ENCODE measurements at regions not wholly inside any gene's neighbourhood (a gene's known extent, or its start where the extent isn't known, plus 50 kb on each side); places are given as distances from the start of the nearest gene placed in this dataset.

DNA sequence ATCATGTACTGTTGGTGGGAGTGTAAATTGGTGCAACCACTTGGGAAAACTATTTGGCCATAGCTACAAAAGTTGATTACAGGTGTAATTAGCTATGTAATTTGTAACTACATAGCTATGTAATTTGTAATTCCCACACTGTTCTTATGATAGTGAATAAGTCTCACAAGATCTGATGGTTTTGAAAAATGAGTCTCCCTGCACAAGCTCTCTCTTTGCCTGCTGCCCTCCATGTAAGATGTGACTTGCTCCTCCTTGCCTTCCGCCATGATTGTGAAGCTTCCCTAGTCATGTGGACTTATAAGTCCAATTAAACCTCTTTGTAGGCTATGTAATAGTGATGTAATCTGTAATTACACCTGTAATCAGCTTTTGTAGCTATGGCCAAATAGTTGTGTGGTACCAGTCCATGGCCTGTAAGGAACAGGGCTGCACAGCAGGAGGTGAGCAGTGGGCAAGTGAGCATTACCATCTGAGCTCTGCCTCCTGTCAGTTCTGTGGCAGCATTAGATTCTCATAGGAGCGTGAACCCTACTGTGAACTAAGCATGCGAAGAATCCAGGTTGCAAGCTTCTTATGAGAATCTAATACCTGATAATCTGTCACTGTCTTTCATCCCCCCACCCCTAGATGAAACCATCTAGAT, 133.7 kb upstream of the COPS8 start:
- no peak for DNase-seq (ENCODE audit: low read depth)
- in situ Hi-C loops (cut with HindIII; ENCODE audit: low pct_unique_long_range_greater_than_20kb, low sequenced_read_pairs): no loop called here

DNA sequence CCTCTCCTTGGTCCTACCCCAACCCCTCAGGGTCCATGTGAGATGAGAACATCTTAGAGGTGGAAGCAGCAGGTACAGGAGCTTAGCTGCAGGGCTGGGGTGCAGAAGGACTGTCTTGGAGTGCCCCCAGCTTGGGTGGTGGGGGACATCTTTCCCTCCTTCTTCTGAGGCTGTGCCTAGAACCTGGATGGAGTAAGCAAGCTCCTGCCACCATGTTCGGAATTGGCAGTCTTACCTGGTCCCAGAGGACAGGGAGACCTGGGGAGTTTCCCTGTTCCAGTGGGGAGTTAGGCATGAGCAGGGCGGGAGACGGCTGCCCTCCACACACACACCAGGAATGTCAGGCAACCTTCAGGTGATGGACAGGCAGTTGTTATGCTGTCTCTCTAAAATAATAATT, 131.0 kb upstream of the COPS8 start:
- in situ Hi-C loops (cut with HindIII; ENCODE audit: low pct_unique_long_range_greater_than_20kb, low sequenced_read_pairs): no loop called here
- DNase-seq (ENCODE audit: low read depth): no peak

DNA sequence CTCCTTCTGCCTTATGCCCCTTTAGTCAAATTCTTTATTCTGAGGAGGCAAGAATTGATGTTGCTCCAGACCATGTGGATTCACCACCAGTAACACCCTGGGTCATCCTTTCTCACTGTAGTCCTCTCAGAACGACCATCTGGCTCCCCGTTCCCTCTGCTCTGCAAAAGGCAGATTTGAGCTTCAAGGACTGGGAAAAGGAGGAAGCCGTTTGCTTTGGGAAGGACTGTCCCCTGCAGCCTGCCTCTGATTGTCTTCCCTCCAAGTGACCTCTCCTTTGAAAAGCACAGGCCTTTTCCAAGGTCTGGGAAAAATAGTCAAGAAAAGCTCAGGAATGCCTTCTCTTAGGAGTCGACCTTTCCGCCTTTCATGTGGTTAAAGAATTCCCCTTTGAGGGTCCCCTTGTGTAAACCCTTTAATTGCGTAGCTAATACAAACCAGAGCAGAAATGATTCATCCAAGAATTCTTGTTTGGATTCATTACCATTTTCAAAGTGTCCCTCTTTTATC, 130.1 kb upstream of the COPS8 start:
- in situ Hi-C loops (cut with HindIII; ENCODE audit: low pct_unique_long_range_greater_than_20kb, low sequenced_read_pairs): no loop called here
- no peak for DNase-seq (ENCODE audit: low read depth)

DNA sequence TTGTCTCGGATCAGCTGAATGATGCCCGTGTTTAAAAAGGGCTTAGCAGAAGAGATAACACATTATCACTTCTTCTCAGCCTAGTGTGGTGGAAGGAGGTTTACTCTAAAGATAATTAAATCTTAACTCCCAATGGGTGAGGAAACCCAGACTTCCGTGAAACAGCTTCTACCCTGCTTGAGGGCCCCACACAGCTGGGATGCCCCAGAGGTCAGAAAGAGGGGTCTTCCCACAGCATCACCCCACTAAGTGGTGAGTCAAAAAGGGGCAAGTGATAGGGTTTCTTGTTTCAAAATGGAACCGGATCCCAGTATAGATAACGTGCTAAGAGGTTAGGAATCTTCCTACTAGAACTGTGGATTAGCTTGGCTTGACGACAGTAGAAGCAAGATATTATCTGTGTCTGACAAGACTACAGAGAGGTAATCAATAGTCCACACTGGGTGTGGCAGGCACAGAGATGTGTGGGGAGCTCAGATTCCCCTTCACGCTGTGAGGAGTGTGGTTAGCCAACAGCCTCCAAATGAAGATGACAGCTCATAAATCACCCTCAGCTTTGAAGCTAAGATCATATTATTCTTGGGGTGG, 129.6 kb upstream of the COPS8 start:
- in situ Hi-C loops (cut with HindIII; ENCODE audit: low pct_unique_long_range_greater_than_20kb, low sequenced_read_pairs): no loop called here
- DNase-seq (ENCODE audit: low read depth): no peak

DNA sequence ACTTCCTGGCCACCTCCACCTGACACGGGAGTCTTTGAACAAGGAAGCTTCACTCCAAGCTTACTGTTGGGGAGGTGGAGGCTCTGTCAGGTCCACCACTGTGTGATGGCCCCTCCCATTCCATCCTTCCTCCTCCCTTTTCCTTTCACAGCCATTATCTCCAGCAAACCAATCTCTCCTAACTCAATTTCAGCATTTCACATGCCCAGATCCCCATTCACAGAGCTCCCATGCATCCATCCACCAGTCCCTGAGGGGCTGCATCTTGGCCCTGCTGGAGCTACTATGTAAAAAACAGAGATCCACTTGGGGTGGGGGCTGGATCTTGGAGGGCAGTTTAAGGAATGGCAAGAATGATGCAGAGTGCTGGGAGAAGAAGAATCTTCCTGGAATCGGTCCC, 129.0 kb upstream of the COPS8 start:
- in situ Hi-C loops (cut with HindIII; ENCODE audit: low pct_unique_long_range_greater_than_20kb, low sequenced_read_pairs): no loop called here

DNA sequence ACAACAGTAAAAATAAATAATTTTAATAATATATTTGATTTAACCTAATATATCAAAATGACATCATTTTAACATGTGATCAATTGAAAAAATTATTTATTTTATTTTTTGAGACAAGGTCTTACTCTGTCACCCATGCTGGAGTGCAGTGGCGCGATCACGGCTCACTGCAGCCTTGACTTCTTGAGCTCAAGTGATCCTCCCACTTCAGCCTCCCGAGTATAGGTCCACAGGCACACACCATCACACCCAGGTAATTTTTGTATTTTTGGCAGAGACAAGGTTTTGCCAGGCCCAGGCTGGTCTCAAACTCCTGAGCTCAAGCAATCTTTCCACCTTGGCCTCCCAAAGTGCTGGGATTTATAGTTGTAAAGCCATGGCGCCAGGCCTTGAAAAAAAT, 126.7 kb upstream of the COPS8 start:
- in situ Hi-C loops (cut with HindIII; ENCODE audit: low pct_unique_long_range_greater_than_20kb, low sequenced_read_pairs): no loop called here
- DNase-seq (ENCODE audit: low read depth): no peak

More for the DNA sequence above, 129.0 kb upstream of the COPS8 start:
- DNase-seq (ENCODE audit: low read depth): no peak

DNA sequence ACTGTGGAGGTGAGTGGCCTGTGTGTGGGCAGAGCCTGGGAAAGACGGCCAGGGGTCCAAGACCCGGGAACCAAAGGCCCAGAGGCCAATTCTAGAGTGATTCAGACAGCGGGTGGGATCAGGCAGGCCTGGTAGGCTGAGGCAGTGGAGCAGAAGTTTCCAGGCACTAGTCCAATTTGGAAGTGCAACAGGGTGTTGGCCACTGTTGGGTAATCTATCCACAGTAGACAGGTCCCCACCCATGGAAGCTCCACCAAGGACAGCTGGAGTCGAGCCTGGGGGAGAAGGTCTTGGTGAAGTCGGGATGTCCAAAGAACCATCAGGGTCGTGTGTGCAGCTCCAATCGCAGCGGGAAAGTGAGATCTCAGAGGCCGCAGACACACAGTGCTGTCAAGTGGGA, 125.8 kb upstream of the COPS8 start:
- DNase-seq (ENCODE audit: low read depth): no peak
- in situ Hi-C loops (cut with HindIII; ENCODE audit: low pct_unique_long_range_greater_than_20kb, low sequenced_read_pairs): no loop called here

DNA sequence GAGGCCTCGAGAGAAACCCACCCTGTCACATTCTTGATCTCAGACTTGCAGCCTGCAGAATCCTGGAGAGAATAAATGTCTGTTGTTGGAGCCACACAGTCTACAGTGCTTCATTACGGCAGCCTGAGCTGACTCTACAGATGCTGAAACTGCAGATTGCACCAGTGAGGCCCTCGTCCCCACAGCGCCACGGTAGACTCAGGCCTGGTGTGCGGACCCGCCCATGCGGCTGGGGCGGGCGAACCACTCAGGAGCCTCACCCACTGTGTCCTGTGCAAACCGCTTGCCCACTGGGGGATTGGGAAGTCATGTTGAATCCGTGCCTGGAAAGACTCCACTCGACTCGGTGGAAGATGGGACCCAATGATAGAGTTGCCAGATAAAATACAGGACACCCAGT, 125.2 kb upstream of the COPS8 start:
- DNase-seq (ENCODE audit: low read depth): no peak
- in situ Hi-C loops (cut with HindIII; ENCODE audit: low pct_unique_long_range_greater_than_20kb, low sequenced_read_pairs): no loop called here

DNA sequence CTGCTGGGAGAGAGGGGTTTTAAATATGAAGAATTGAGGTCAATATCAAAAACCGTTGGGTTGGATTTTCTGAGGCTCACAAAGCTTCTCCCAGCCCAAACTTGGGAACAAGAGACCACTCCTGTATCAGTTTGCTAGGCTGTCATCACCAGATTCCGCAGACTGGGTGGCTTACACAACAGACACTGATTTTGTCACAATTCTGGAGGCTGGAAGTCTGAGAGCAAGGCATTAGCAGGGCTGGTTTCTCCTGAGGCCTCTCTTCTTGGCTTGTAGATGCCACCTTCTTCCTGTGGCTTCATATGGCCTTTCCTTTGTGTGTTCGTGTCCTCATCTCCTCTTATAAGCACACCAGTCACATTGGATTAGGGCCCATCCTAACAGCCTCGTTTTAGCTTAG, 122.9 kb upstream of the COPS8 start:
- in situ Hi-C loops (cut with HindIII; ENCODE audit: low pct_unique_long_range_greater_than_20kb, low sequenced_read_pairs): no loop called here
- DNase-seq (ENCODE audit: low read depth): no peak

DNA sequence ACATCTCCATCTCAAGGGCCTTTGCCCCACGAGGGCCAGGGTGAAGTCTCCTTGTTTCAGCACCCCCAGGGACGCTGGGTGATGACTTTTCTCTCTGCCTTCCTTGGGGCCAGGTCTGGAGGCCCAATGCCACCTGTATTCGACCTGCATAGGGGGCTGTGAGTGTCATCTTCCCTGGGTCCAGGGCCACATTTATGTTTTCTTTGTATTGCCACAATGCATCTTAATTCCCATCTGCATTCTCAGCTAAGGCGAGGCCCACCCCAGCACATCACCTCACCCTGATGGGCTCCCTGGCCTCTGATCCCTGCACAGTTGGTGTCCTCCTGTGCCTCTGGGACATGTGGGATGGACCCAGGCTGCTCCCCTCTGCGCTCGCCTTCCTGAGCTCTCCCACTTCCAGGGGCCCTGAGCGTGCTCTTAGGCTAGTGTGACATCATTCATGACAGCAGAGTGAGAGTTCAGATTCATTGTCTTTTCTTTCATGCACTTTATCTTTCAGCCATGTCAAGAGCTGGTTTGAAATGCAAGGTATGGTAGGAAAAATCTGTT, 122.0 kb upstream of the COPS8 start:
- DNase-seq (ENCODE audit: low read depth): no peak
- in situ Hi-C loops (cut with HindIII; ENCODE audit: low pct_unique_long_range_greater_than_20kb, low sequenced_read_pairs): no loop called here

DNA sequence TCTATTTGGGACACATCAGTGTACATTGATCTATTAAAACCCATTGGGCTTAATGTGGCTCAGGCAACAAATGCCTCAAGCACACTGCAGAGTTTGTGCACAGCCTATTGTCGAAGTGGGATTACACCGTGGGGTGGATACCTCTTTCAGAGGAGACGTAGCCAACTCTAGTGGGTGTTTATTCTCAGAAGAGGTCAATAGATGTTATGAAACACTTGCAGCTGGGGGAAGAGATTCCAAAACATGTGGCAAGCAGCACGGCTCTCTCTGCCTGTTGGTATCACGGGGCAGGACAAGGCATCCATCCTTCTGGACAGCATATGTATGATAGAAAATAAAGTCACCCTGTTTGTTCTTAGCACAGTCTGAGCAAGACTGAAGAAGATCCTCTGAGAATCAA, 121.4 kb upstream of the COPS8 start:
- in situ Hi-C loops (cut with HindIII; ENCODE audit: low pct_unique_long_range_greater_than_20kb, low sequenced_read_pairs): no loop called here
- no peak for DNase-seq (ENCODE audit: low read depth)

DNA sequence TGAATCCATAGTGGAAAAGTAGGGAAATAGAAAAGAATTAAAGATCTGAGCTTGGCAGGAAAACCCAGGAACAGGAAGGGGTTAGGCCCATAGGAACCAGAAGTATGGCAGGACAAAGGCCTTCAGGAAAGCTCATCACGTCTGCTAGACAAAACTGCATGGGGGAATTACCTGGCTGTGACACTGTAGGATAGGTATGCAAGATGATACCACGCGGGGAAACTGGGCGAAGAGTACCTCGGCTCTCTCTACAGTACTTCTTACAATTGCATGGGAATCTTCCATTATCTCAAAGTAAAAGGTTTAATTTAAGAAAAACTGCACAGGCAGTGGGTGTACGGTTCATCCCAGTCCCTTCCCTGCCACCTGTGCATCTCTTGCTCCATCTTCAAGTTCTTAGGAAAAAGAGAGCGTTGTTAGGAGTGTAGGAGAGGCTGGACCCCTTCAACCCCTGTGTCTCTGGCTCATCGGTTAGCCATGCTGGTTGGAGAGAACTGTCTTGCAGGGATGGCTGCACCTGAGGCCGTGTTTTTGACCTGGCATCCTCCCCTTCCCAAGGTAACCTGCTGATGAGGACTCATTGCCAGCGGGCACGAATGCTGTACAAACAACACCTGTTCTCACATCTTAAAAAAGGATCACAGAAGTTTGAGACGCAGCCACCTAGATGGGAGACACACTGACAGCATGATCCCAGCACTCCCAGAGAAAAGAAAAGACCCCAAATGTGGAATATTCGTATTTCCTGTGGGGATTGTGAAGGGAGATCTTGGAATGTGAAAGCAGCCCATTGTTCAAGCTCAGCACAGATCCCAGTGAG, 120.5 kb upstream of the COPS8 start:
- DNase-seq (ENCODE audit: low read depth): no peak
- in situ Hi-C loops (cut with HindIII; ENCODE audit: low pct_unique_long_range_greater_than_20kb, low sequenced_read_pairs): no loop called here

DNA sequence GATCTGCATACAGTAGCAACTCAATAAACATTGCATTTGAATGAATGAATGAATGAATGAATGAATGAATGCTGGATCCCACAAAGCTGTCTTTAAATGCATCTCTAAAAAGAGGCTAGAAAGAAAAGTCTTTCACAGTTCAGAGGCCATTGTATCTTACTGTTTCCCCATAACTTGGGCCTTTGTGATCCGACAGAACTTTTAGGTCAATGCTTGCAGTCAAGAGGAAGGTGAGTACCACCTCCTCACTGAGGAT, 119.9 kb upstream of the COPS8 start:
- no peak for DNase-seq (ENCODE audit: low read depth)
- in situ Hi-C loops (cut with HindIII; ENCODE audit: low pct_unique_long_range_greater_than_20kb, low sequenced_read_pairs): no loop called here

DNA sequence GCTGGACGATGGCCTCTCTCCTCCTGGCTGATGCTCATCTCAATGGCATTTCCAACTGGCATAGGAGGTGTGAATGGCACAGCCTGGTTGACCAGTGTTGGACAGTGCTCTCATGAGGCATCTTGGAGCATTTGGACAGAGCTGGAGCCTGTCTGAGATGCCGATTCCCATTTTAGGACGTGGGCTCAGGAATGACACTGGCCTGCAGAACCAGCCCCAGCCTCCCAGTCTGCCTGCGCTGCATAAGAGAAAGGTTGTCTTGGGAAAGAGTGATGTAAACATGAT, 118.2 kb upstream of the COPS8 start:
- in situ Hi-C loops (cut with HindIII; ENCODE audit: low pct_unique_long_range_greater_than_20kb, low sequenced_read_pairs): no loop called here
- DNase-seq (ENCODE audit: low read depth): no peak

DNA sequence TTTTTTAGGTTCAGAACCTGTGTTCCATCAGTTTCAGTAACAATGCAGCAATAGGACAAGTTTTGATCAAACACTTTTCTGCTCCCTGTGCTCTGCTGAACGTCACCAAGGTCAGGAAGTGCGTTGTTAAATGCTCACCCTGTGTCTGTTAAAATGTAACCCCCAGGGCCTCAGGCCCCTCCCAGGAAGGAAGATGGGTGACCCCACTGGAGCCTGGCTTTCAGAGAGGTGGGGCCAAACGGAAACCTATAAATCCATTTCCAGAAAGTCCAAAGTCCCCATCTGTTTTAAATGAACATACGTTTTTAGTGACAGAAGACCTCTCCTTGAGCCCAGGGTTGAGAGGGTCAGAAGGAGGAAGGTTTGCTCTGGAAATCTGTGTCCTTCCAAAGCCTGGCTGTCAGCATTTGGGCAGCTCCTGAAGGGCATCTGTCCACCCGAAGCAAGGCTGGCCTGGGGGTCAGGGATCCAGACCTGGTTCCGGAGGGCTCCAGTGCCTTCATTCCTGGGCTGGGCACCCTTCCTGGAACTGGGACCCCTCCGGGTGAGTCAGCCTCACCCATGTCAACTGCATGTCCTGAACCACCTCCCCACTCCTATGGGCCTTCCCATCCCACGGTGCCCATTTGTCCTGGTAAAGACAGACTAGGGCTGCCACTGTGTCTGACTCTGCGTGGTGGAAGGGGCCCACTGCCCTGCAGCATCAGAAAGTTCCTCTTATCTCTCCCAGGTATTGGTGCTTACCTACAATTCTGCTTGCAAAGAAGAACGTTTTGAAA, 117.4 kb upstream of the COPS8 start:
- no peak for DNase-seq (ENCODE audit: low read depth)
- in situ Hi-C loops (cut with HindIII; ENCODE audit: low pct_unique_long_range_greater_than_20kb, low sequenced_read_pairs): no loop called here

DNA sequence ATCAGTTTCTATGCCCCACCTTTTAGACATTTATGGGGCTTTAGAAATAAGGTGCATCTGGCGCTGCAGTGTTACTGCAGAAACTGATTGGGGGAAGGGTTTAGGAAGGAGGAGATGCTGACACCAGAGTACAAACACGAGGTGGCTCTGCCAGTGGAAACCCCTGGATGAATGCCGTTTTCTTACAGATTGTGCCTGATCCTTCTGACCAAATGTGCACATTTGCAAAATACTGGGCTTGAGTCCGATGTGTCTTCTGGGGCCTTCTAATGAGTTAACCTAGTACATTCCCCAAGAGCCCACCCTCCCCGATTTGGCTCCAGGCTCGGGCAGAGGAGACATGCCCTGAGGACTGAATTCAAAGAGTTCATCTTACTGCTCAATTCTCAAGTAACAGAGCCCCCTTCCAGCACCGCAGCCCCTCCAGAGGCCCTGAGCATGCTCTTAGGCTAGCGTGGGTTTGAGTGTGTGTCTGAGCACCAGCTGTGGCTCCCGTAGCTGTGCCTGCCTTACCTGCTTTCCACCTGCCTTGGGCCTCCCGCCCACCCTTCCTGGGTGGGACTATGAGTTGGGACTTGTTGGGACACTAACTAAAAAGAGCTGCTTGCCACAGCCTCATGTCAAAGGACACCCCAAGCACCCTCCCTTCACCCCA, 116.7 kb upstream of the COPS8 start:
- no peak for DNase-seq (ENCODE audit: low read depth)
- in situ Hi-C loops (cut with HindIII; ENCODE audit: low pct_unique_long_range_greater_than_20kb, low sequenced_read_pairs): no loop called here

DNA sequence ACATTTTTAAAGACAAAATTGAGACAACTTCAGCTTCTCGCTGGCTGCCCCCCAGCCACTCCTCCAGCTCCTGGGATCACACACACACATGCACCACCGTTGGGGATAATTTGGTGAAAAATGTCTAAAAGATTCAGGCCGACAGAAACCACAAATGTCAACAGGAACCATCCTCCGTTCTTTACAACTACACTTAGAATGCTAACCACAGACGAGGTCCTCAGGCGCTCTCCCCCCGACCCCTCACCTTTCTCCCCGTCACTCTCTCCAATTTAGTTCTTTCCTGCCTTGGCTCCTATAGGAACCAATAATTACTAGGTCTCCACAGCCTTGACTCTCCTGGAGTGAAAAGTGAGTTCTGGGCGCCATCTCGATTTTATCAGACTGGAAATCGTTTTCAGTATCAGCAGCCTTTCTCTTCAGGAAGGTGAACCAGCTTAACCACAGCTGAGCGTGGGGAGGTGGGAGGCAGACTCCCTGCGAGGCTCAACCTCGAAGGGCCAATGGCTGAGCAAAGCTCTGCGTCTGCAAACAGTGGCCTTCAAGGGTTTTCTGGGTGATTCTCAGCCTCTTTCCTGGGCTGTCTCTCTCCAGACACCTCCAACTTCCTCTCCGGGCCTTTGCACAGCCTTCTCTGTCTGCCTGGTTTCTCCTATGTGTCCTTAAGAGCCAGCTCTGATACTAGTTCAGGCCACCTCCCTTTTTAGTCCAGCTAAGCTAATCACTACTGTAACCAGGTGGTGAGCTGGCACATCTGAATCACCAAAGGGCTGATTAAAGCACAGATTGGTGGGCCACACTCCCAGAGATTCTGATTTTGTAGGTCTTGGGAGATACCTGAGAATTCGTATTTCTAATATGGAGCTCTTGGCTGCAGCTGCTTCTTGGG, 115.7 kb upstream of the COPS8 start:
- DNase-seq (ENCODE audit: low read depth): no peak
- in situ Hi-C loops (cut with HindIII; ENCODE audit: low pct_unique_long_range_greater_than_20kb, low sequenced_read_pairs): no loop called here

DNA sequence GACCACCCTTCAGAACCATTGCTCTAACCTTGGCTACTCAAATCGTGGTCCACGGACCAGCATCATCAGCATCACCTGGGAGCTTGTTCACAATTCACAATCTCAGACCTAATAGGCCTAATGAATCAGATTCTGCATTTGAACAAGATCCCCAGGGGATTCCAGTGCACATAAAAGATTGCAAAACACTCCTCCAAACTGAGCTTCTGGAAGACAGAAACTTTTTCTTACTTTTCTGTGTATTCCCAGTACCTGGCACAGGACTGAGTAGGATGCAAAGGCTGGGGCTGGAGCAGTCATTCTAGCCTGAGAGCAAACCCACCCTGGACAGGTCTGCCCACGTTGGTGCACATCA, 115.1 kb upstream of the COPS8 start:
- in situ Hi-C loops (cut with HindIII; ENCODE audit: low pct_unique_long_range_greater_than_20kb, low sequenced_read_pairs): no loop called here
- no peak for DNase-seq (ENCODE audit: low read depth)

Data from Caki2 (cell line).